T follicular helper cell (primary cell): ENCODE measurements at regions not wholly inside any gene's neighbourhood (a gene's known extent, or its start where the extent isn't known, plus 50 kb on each side); places are given as distances from the start of the nearest gene placed in this dataset.
A peak's percentile ranks its signal among the peaks of the same experiment; 100 is the strongest.
"Not testable (repeated sequence)": the region's sequence is repeated elsewhere in the genome, so short reads cannot be mapped to it uniquely, and the experiment has no call there.

Source experiments
- DNase-seq: peaks from one replicate; pipeline ENCODE4 v3.0.0-alpha.2; 2020; ENCODE audit warnings: low read depth

DNA sequence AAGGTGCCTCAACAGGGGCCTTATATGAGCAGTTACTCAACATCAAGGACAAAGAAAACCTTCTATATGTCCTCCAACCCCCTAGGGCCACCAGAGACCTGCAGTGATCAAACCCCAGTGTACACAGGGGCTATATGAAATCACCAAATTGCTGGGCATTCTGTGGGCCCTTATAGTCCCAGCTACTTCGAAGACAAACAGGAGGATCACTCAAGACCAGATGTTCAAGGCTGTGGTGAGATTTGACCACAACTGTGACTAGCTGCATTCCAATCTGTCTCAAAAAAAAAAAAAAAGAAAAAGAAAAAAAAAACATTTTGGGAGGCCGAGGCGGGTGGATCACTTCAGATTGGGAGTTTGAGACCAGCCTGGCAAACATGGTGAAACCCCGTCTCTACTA, 51.0 kb upstream of the PRB2 start:
- no peak for DNase-seq

DNA sequence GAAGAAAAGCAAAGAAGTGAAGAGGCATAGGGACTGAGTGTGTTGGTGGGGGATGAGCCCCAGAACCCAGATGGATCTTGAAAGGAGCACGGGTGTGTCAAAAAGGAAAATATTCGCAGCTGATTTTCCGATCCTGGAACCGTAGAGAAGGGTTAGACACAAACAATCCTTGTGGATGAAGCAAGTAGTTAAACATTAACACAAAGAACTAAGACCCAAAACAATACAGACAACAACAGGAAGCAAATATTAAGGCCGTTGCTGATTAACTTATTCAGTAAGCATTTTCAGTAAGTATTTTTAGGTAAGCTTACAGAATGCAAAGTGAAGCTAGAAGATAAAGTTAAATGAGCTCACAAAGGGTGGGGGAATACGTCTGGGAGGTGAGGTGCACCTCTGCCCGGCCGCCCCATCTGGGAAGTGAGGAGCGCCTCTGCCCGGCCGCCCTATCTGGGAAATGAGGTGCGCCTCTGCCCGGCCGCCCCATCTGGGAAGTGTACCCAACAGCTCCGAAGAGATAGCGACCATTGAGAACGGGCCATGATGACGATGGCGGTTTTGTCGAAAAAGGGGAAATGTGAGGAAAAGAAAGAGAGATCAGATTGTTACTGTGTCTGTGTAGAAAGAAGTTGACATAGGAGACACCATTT, 62.8 kb upstream of the PRB2 start:
- DNase-seq = no peak

DNA sequence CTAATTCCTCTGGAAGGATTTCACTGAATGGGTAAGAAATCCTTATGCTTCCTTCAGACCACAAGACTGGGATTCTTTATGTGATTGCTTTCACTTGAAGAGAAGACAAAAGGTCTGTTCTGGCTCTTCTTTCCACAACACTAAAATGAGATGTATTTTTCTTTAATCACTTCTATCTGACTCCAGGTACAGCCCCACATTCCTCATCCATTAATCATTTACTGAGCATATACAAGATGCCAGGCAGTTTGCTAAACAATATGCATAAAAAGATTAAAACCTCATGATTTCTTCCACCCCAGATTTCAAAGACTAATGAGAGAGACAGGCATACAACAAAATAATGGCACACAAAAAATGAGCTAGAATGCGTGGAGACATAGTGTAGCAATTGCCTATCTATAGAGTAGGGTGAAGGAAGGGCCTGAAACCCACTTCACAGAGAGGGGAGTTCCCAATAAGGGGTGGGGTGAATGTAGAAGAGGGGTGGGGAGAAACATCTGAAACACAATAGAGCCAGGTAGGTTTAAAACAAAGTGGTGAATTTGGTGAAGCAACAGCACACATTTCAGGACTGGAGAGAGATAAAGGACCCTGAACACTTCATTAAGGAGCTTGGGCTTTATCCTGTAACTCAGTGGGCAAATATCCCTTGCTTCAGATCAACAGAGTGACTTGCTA, 65.1 kb upstream of the PRB2 start:
- DNase-seq = no peak

DNA sequence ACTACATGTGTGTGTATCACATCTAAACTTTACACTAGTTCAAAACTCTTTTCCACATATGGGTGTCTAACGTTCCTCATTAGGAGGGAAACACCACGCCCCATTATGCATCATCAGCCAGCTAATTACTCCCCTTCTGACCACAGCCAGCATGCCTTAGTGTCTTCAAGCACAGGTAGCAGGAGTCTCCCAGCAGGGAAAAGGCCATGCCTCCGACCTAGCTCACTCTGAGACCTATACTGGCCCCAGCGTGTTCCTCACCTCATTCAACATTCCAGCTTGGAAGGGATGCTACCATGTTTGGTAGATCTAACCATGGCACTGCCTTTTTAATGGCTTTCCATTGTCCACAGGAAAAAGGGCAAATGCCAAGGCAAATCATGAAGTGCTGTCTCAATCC, 66.1 kb upstream of the PRB2 start:
- no peak for DNase-seq

DNA sequence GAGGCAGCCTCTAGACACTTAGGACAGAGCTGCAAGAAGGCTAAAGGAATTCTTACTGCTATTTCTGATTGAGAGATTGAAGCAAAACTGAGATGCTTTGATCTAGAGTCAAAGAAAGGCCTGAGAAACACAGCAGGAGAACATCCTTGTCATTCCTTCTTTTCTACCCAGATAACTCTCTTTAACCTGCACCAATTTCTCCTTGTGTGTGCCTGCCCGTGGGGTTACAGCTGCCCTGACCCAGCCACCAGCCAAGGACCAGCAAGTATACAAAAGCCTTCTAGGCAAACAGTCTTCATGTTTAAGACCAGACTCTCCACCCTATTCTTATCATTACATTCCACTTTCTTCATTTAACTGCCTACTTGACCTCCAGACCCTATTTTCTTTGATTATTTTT, 81.7 kb upstream of the PRB2 start:
- no peak for DNase-seq

DNA sequence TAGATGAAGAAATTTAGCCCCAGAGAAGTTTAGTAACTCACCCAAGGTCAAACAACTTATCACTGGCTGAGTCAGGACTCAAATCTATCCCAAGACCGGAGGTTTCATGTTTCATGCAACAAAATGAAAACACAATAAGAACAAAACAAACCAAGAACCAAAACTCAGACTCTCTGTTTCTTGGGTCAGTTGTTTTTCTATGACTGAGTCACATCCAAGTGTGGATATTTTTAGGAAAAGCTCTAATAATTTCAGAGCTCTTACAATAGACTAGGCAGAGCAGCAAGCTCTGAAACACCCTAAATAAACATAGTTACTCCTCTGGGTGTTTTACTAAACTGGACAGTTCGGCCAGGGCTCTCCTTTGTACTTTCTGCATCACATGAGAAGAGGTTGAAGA, 87.6 kb upstream of the PRB2 start:
- DNase-seq = no peak

DNA sequence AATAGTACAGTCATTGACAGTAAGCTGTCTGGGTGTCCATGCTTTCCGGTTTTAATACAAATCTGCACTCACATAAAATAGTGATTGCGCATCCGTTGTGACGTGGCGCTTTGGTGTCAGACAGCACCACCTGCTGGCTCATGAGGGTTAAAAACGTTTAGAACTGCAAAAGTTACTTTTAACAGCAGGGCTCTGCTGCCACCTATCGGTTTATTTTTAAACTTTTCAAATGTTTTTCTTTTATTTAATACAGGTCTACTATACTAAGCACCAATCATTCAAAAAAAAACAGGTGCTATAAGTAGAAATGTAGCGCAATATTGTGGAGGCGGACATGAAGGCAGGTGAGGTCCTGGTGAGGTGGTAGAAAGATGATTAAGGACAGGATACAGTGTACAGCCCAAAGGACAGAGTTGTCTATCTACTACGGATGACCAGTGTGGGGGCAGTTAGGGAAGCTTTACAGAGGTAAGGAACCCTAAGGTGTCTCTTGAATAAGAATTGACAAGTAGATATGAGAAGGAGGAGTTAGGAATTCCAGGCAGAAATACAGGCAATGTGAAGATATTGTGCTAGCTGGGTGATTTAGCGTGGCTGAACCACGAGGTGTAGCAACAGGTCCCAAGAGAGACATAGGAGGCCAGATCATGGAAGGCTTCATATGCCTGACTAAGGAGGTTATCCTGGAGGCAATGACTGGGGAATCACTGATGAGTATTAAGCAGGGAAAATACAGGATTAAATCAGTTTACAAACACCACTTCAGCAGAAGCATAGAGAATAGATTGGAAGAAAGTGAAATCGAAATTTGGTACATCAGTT, 91.5 kb upstream of the PRB2 start:
- DNase-seq = peak; percentile 70

DNA sequence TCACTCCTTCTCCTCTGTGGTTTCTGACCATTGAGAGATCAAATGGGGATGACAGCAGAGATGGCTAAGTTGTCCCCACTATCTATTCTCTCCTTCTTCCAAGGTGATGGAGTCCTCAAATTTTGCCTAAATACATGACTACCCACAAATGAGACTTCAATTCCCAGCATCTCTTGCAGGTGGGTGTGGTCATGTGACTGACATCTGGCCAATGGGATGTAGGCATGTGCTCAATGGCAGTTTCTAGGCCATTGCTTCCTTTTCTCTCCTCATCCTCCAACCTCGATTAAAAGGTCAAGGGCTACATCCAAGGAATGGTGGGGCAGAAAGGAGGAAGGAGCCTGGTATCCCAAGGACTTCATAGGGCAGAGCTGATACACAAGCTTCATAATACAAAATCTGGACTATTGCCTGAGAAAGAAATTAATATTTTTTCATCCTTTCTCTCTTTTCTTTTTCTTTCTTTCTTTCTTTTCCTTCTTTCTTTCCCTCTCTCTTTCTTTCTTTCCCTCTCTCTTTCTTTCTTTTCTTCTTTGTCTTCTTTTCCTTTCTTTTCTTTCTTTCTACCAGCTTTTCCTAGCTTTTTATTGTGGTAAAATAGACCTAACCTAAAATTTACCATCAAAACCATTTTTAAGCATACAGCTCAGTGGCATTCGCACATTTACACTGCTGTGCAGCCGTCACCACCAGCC, 100.9 kb upstream of the PRB2 start:
- no peak for DNase-seq

DNA sequence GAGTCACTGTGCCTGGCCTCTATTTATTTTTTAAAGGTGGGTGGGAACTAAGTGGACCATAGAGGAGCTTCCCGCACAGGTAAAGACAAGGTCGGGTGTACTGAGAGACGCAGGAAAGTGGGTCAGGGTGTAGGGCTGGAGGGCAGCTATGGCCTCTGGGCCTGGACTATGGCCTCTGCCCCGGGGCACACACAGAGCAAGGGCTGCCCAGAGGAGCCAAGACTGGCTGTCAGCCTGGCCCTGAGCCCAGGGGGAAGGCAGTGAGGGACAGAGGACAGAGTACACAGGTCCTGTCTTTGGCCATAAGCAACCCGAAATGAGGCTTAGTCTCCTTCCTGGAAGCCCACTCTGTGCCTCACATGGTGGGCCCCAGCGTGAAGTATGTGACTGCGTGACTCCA, 102.1 kb upstream of the PRB2 start:
- no peak for DNase-seq

DNA sequence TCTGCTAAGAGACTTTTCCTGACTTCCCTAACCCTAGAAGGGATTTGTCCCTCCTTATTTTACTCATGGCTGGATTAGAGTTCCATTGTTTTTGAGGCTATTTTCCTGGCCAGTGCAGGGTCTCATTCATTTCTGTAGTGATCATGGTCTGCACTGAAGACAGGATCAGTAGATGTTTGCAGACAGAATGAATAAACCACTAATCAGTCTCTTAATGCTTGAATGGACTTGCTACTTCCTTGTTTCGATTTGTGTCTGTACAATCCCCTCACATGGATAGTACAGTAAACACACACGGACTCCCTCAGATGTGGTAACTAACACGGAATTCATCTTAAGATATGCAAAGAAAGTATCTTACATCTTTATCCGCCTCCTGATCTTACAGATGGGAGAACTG, 102.6 kb upstream of the PRB2 start:
- DNase-seq = no peak

DNA sequence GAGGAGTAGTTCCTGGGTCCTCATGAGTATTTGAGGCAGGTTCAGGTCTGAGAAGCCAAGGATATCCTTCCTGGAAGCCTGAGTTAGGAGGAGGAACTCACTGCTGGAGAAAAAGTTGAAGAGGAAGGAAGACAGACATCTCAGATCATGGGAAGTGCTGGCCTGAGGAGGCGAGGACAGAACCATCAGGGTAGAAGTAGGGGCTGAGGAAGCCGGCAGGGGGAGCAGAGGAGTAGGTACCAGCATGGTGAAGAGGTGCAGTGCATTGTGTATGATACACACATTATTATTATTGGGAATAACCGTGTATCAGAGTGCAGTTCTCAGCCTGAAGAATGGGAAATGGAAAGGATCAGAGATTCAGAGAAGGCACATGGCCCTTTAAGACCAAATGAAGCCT, 103.2 kb upstream of the PRB2 start:
- not testable (repeated sequence) for DNase-seq

DNA sequence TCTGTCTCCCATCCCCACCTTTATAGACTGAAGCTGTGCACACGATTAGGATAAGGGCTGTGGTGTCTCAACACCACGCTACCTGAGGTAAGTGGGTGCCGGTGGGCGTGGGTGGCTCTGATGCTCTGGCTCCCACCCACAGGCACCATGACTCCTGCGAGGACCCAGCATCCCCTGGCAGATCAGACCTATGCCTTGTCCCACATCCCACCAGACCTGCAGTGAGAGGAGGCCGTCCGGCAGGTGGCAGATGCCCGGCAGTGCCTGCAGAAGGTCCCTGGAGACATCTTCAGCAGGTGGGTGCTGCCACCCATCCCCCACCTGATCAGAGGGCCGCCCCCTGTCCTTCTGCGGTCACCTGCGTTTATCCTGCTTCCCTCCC, 104.4 kb upstream of the PRB2 start:
- DNase-seq = no peak

DNA sequence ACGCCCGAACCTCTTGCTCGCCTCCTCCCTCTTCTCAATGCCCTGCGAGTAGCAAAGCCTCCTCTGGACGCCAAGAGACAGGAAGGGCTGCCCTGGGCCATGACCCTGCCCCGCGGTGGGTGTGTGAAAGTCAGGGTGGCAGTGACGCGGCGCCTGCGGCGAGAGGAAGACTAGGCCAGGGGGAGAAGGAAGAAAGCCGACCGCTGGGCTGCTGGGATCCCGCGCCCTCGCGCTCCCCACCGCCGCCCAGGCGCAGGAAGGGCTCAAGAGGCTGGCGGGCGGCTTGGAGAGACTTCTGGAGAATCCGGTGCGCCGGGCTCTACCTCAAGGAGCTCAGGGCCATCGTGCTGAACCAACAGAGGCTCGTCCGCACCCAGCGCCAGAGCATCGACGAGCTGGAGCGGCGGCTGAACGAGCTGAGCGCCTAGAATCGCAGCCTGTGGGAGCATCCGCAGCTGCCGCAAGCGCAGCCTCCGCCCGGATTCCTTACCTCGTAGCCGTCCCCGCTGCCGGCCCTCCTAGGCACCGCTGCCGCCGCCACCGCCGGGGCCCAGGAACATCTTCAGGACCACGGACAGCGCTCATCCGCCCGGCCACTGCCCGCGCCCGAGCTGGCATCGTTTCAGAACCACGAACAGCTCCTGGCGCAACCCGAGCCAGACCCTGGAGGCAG, 105.0 kb upstream of the PRB2 start:
- peak; percentile 69 for DNase-seq

DNA sequence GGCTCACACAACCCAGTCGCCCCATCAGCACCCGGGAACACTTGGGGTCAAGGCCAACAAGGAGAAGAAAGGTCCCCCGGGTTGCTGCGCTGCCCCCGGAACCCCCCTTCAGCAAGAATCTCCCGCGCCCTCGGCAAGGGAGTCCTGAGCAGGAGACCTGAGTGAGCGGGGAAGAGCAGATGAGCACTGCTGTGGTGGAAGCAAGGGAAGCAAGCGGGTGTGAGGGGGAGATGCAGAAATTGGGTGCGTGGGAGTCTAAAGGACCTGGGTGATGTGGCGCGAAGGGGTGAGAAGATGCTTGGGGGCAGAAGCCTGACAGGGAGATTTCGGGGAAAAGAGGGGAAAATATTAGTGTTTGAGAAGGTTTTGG, 105.5 kb upstream of the PRB2 start:
- DNase-seq = no peak

DNA sequence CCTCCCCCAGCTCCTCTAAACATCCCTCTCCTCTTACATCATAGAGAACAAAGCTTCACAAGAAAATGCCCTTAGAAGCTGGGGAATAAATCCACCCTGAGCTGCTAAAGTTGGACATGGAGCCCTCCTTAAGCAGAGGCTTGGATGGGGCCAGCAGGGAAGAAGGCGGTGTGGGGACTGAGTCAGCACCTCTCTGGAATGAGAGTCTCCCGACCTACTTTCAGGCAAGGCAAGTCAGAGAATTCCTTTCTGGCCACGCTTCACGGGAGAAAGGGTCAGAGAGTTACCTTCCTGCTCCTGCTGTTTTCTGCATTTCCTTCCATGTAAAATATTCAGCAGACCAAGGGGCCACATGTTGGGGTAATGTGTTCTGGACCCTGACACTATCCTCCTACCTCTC, 113.3 kb upstream of the PRB2 start:
- no peak for DNase-seq

DNA sequence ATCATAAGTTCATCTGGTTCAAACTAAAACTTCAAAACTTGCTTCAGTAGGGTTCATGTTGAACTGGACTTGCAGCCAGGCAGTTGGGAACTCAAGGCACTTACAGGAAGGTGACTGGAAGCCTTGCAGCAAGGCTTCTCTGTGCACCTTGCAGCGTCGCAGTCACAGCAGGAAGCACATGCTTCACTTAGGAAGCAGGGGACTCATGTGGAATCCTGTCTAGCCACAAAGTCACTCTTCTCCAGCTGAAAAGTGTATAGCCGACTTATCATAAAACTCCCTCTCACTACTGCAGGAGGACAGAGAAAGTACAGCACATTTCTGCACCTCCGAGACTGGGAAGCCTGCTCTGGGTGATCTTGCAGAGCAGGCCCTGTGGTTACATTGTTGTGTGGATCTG, 114.0 kb upstream of the PRB2 start:
- DNase-seq = no peak

DNA sequence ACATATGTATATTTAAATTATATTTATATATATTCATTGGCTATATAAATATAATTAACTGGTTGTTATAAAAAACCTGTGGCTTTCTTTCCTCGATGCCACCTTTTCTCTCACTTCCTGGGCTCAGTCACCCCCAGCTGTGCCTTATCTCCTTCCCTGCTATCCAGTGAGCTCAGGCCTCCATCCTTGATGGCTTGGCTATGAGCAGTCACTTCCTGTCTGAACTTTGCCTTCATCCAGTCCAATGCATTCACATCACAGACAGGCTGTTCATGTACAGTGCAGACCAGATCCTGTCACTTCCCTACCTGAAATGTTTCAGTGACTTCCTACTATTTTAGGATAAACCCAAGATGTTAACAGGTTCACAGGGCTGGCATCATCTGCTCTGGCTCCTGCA, 115.3 kb upstream of the PRB2 start:
- no peak for DNase-seq

DNA sequence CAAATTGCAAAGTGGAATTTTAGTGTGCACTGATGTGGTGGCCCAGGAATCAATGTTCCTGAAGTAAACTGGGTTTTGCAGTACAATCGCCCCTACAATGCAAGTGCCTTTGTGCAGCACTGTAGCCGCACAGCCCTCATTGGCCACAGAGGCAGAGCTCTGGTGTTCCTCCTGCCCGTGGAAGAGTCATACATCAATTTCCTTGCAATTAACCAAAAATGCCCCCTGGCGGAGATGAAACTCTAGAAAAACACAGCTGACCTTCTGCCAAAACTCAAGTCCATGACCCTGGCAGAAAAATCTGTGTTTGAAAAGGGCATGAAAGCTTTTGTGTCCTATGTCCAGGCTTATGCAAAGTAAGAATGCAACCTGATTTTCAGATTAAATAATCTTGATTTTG, 117.9 kb upstream of the PRB2 start:
- no peak for DNase-seq

DNA sequence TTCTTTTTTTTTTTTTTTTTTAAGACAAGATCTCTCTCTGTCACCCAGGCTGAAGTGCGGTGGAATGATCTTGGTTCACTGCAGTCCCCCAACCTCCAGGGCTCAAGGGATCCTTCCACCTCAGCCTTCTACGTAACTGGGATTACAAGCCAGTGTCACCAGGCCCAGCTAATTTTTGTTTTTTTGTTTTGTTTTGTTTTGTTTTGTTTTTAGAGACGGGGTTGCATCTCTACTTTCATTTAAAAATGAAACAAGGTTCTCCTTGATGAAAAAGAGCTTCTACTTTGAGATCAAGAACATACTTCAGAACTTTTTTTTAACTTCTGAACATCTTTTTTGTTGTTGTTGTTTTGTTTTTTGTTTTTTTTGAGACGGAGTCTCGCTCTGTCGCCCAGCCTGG, 121.7 kb upstream of the PRB2 start:
- no peak for DNase-seq

DNA sequence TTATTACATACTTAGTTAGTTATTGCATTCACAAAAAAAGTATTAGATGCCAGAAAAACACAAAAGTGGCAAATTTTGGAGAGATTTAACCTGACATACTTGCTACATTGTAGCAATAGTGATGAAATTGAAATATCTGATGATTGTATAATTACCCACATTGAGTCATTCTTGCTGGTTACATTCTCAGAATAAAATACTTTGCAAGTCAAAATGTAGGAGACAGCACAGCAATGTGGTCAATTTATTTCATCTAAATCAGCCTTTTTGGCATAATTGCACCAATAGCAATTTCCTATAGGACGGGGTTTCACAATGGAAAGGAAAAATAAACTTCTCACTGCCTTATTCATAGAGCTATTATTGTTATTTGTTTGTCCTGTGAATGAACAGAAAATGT, 125.0 kb upstream of the ETV6 start:
- DNase-seq = no peak

DNA sequence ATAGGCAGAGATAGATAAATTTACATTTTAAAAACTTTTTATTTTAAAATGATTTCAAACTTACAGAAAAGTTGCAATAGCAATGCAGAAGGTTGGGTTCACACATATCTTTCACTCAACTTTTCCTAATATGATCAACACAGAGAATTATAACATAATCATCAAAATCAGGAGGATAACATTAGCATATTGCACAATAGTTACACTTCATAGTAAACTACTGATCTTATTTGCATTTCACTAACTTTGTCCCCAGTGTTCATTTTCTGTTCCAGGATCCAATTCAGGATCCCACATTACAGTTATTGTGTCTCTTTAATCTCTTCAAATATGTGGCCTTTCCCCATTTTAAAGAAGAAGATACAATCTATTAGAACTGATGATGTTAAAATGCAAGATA, 115.4 kb upstream of the ETV6 start:
- no peak for DNase-seq

DNA sequence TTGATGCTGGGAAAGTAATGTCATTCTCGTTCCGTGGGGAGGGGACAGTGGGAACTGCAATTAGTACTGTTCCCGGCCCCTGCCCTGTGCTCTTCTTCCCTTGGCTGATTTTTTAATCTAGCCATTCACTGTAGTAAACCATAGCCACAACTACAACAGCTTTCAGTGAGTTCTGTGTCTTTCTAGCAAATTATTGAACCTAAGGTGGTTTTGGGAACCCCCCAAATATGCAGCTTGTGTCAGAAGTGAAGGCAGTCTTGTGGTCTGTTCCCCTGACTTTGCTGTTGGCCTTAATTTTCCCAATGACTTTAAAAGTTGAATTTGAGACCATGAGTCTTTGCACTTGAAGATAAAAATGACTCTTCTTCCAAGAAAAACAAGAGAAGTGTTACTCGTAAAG, 114.3 kb upstream of the ETV6 start:
- no peak for DNase-seq
